Astrocyte of the cerebellum (primary cell): ENCODE measurements at regions not wholly inside any gene's neighbourhood (a gene's known extent, or its start where the extent isn't known, plus 50 kb on each side); places are given as distances from the start of the nearest gene placed in this dataset.

ENCODE experiments used
- DNase-seq: peaks from one replicate; pipeline ENCODE4 v3.0.0-alpha.2; 2011; ENCODE audit warnings: low read depth
- H3K4me3 ChIP-seq: 2 replicates; pipeline ENCODE4 v1.5.1; 2011; ENCODE audit warnings: mild to moderate bottlenecking, low read depth, low read length, moderate library complexity
- in situ Hi-C: cut with HindIII; loops from 2 replicates; pipeline ENCODE4 v1.10.0; 2017; ENCODE audit warnings: low sequenced_read_pairs
- TF ChIP-seq, protein P1 (sequence below): IDR thresholded peaks from 2 replicates; pipeline ENCODE4 v1.5.1; 2012; ENCODE audit warnings: low read length, low read depth, moderate library complexity, mild to moderate bottlenecking; ENCODE audit errors: missing control alignments

GRCh38 chr7:21365866-21366624 is 61.8 kb upstream of the SP4 start:
- no peak overlapping the region for H3K4me3 ChIP-seq
- DNase-seq: no peak
- in situ Hi-C loops: no loop called here
- TF ChIP-seq, protein P1, sequence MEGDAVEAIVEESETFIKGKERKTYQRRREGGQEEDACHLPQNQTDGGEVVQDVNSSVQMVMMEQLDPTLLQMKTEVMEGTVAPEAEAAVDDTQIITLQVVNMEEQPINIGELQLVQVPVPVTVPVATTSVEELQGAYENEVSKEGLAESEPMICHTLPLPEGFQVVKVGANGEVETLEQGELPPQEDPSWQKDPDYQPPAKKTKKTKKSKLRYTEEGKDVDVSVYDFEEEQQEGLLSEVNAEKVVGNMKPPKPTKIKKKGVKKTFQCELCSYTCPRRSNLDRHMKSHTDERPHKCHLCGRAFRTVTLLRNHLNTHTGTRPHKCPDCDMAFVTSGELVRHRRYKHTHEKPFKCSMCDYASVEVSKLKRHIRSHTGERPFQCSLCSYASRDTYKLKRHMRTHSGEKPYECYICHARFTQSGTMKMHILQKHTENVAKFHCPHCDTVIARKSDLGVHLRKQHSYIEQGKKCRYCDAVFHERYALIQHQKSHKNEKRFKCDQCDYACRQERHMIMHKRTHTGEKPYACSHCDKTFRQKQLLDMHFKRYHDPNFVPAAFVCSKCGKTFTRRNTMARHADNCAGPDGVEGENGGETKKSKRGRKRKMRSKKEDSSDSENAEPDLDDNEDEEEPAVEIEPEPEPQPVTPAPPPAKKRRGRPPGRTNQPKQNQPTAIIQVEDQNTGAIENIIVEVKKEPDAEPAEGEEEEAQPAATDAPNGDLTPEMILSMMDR: no peak

- DNase-seq: no peak
- in situ Hi-C loops: no loop called here
- TF ChIP-seq, protein P1: no peak
- no peak overlapping the region for H3K4me3 ChIP-seq
Observed at GRCh38 chr7:21367081-21367480, 60.8 kb upstream of the SP4 start.

- TF ChIP-seq, protein P1: no peak
- no peak overlapping the region for H3K4me3 ChIP-seq
- DNase-seq: no peak
- in situ Hi-C loops: no loop called here
Observed at GRCh38 chr7:21367537-21367936, 60.3 kb upstream of the SP4 start.

DNA sequence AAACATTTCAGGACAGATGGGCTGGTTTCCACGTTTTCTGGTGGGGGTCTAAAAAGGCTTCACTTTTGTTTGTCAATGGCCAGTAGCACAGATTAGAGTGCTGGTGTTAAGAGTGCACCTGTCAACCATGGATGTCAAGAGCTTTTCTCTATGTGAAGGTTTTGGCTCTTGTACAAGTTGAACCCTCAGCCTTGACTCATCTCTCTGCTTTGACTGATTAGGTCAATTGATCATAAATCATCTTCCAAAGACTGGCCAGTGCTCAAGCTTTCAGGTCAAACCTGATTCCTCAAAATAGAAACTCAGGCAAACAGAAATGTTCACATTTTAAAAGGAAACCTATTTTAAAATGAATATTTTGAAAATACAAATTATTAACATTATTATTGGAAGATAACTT is 59.6 kb upstream of the SP4 start:
- DNase-seq: no peak
- TF ChIP-seq, protein P1: no peak
- in situ Hi-C loops: no loop called here
- no peak overlapping the region for H3K4me3 ChIP-seq

DNA sequence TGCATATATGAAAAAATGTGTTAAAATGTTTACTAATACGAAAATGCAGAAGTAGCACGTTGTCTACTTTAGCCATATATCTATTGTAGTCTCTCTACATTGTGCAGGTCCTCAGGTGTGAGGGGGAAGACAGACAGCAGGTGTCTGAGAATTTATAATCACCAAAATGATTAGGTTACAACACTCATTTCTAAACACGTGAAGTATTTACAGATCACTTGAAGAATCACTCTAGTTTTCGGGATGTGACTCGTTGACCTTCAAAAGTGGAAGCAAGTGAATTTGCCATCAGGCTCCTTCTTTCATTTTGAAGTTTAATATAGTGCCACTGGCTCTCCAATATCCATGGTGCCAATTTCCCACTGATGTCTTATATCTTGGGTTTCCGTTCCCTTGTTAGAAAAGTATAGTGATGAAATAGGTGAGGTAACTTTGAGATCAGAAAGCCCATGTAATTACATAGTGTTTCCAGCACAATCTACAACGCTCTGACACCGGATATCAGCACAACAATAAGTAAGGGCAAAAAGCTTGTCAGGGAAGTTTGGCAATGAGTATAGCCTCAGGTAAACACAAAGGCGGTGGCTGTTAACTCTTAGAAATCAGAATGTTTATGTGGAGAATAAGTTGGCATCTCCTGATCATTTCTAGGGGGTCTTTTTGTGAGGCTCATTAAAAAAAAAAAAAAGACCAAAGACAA is 57.5 kb upstream of the SP4 start:
- TF ChIP-seq, protein P1: no peak
- in situ Hi-C loops: no loop called here
- no peak overlapping the region for H3K4me3 ChIP-seq
- DNase-seq: no peak

GRCh38 chr7:21371360-21371759 is 56.5 kb upstream of the SP4 start:
- in situ Hi-C loops: no loop called here
- DNase-seq: no peak
- H3K4me3 ChIP-seq: no peak overlapping the region
- TF ChIP-seq, protein P1: no peak
